ENCODE measurements at regions not wholly inside any gene's neighbourhood (a gene's known extent, or its start where the extent isn't known, plus 50 kb on each side); places are given as distances from the start of the nearest gene placed in this dataset.

GRCh38 chr14:28059254-28059653, 707.3 kb upstream of the FOXG1 start:
- no peak overlapping the region for H3K27ac ChIP-seq

GRCh38 chr14:28061006-28061405, 705.6 kb upstream of the FOXG1 start:
- Histone ChIP-seq H3K27me3 (no peaks in the 10 kb centered on the region), H3K9me3 (no peaks in the 10 kb centered on the region), H3K4me1 (no peaks in the 10 kb centered on the region), H3K4me3 (replicated peaks in 1 of 3) (no peak overlapping the region), H3K36me3 (no peaks in the 10 kb centered on the region), H3K27ac (no peak overlapping the region)
- intact Hi-C loops (cut with DNase I), result no loop called here
- WGBS, 2 donors, result 20 to 40% methylated on average over 1 of the region's 1 CpG
- TF ChIP-seq POLR2A (IDR thresholded peaks at IDR 0.05), result no peak
- TF ChIP-seq CTCF (IDR thresholded peaks at IDR 0.05), result no peak
- no peak for DNase-seq

More at GRCh38 chr14:28059254-28059653, 707.3 kb upstream of the FOXG1 start:
- TF ChIP-seq CTCF (IDR thresholded peaks at IDR 0.05) (no peak), POLR2A (IDR thresholded peaks at IDR 0.05) (no peak)
- WGBS, 2 donors, result 82 to 92% methylated on average over 1 of the region's 1 CpG
- Histone ChIP-seq H3K27me3 (no peaks in the 10 kb centered on the region), H3K9me3 (no peaks in the 10 kb centered on the region), H3K36me3 (no peaks in the 10 kb centered on the region), H3K4me3 (replicated peaks in 1 of 3) (no peak overlapping the region), H3K4me1 (no peaks in the 10 kb centered on the region)
- intact Hi-C loops (cut with DNase I), result no loop called here
- no peak for DNase-seq

- Histone ChIP-seq H3K27ac (no peak overlapping the region), H3K9me3 (no peaks in the 10 kb centered on the region), H3K4me3 (replicated peaks in 1 of 3) (no peak overlapping the region)
Measured at GRCh38 chr14:28077021-28077420, 689.6 kb upstream of the FOXG1 start.

GRCh38 chr14:28083389-28083788, 683.2 kb upstream of the FOXG1 start:
- Histone ChIP-seq H3K9me3 (no peaks in the 10 kb centered on the region), H3K27me3 (no peaks in the 10 kb centered on the region), H3K27ac (no peak overlapping the region), H3K4me1 (no peaks in the 10 kb centered on the region), H3K36me3 (no peaks in the 10 kb centered on the region), H3K4me3 (replicated peaks in 1 of 3) (no peak overlapping the region)
- intact Hi-C loops (cut with DNase I), result no loop called here
- TF ChIP-seq POLR2A (IDR thresholded peaks at IDR 0.05) (no peak), CTCF (IDR thresholded peaks at IDR 0.05) (no peak)
- 35 to 42% methylated on average over 3 of the region's 3 CpGs for WGBS, 2 donors
- no peak for DNase-seq

More at GRCh38 chr14:28077021-28077420, 689.6 kb upstream of the FOXG1 start:
- Histone ChIP-seq H3K4me1 (no peaks in the 10 kb centered on the region), H3K36me3 (no peaks in the 10 kb centered on the region), H3K27me3 (no peaks in the 10 kb centered on the region)
- DNase-seq, result no peak
- intact Hi-C loops (cut with DNase I), result no loop called here
- TF ChIP-seq CTCF (IDR thresholded peaks at IDR 0.05) (no peak), POLR2A (IDR thresholded peaks at IDR 0.05) (no peak)

GRCh38 chr14:28088125-28088524, 678.5 kb upstream of the FOXG1 start:
- Histone ChIP-seq H3K4me1 (no peaks in the 10 kb centered on the region), H3K27me3 (no peaks in the 10 kb centered on the region), H3K9me3 (no peaks in the 10 kb centered on the region), H3K27ac (no peak overlapping the region), H3K36me3 (no peaks in the 10 kb centered on the region), H3K4me3 (replicated peaks in 1 of 3) (no peak overlapping the region)
- intact Hi-C loops (cut with DNase I), result no loop called here
- no peak for DNase-seq
- WGBS, 2 donors, result 58 to 72% methylated on average over 5 of the region's 5 CpGs
- TF ChIP-seq POLR2A (IDR thresholded peaks at IDR 0.05) (no peak), CTCF (IDR thresholded peaks at IDR 0.05) (no peak)

Data from thyroid gland (tissue), 4 donors.